Esophagus squamous epithelium (tissue), 5 donors: ENCODE measurements at regions not wholly inside any gene's neighbourhood (a gene's known extent, or its start where the extent isn't known, plus 50 kb on each side); places are given as distances from the start of the nearest gene placed in this dataset.
"Not testable (repeated sequence)": the region's sequence is repeated elsewhere in the genome, so short reads cannot be mapped to it uniquely, and the experiment has no call there.

Experiments used
- DNase-seq: peaks from one replicate; lab custom pipeline; 2025; lab: John Stamatoyannopoulos, UW
- H3K27ac ChIP-seq, 4 donors: fragments of 200-600 bp; sonication (generic); one replicate each; pipeline ENCODE4 v1.5.1; 2016 to 2019; ENCODE audit warnings: mild to moderate bottlenecking in 1 of 4
- H3K27me3 ChIP-seq, 4 donors: fragments of 200-600 bp; sonication (generic); 1 replicate in 3 of 4; 2 replicates in 1 of 4; pipeline versions ENCODE4 v1.5.1 to v1.6.0; 2017 to 2021; ENCODE audit warnings: antibody characterized with exemption in 1 of 4
- H3K36me3 ChIP-seq, 3 donors: fragments of 200-600 bp; sonication (generic); one replicate each; pipeline ENCODE4 v1.5.1; 2016 to 2019
- H3K4me1 ChIP-seq, 3 donors: fragments of 200-600 bp; sonication (generic); one replicate each; pipeline ENCODE4 v1.5.1; 2017 to 2019
- H3K4me3 ChIP-seq, 4 donors: fragments of 200-600 bp; sonication (generic); 1 replicate in 3 of 4; 2 replicates in 1 of 4; pipeline ENCODE4 v1.5.1; 2016 to 2019; ENCODE audit warnings: mild to moderate bottlenecking in 2 of 4, moderate library complexity in 1 of 4
- H3K9me3 ChIP-seq, 3 donors: fragments of 200-600 bp; sonication (generic); one replicate each; pipeline ENCODE4 v1.5.1; 2016 to 2019
- POLR2A ChIP-seq, 4 donors: fragments of 450-650 bp; IDR thresholded peaks; one replicate each; pipeline ENCODE4 v1.6.1; 2017; ENCODE audit warnings: antibody characterized with exemption in 4 of 4, mild to moderate bottlenecking in 4 of 4, moderate library complexity in 3 of 4
- WGBS, 2 donors: methylation state at CpG; one replicate each; pipeline ENCODE4 v1.1.5; 2018; 5-methylcytosine and 5-hydroxymethylcytosine counted together
- intact Hi-C: fragments of 100-400 bp; cut with DNase I; formaldehyde crosslinking; loops from one replicate; pipeline ENCODE4 v1.15.0; 2022
- TF ChIP-seq, protein P1 (sequence below), 6 experiments: fragments of 450-650 bp in 4 of 6; fragments of 200-600 bp in 2 of 6; sonication (generic) in 2 of 6; IDR thresholded peaks; one replicate each; pipeline ENCODE4 v1.5.1; 2016 to 2019; ENCODE audit warnings: antibody characterized with exemption in 6 of 6, mild to moderate bottlenecking in 4 of 6, moderate library complexity in 4 of 6
- donor health status: DM: yes; HTN: yes; CAD: no.

DNA sequence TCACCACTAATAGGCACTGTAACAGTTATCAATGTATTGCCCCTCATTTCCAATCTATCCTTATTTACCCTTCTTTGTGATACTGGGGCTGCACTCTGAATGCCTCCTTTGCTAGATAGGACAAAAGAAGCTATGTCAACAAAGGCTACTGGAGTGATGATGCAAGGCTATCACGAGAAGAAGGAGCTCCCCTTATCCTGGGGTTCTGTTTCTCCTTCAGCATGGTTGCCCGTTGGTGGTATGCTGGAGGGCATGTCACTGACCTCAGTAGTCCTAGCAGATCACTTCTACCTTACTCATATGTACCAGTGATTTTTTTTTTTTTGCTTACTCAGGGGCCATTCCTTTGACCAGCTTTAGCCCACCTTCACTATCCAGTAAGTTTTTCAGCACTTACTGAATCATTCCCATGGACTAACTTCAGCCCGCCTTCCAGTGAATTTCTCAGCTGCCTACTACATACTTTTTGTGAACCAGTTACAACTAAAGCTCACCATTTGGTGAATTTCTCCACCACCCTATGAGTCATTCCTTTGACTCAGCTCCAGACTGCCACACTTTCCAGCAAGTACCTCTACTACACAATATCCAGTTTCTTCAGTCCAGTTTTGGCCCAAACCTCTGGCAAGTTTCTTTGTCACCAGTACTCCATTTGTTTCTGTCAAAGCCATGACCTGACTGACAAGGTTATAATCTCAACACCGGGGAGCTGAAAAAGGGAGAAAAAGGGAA, 944.5 kb downstream of the KCNT2 start:
- DNase-seq = no peak
- Histone ChIP-seq H3K4me1 (peaks cover 0 to 16% (median 0%) of the 10 kb centered on the region in 3 donors), H3K9me3 (no peaks in the 10 kb centered on the region), H3K27ac (peak overlapping the region in 2 of 4 donors; percentile 27 to 35), H3K4me3 (no peak overlapping the region), H3K27me3 (no peaks in the 10 kb centered on the region), H3K36me3 (no peaks in the 10 kb centered on the region)
- intact Hi-C loops = no loop called here
- TF ChIP-seq, protein P1, sequence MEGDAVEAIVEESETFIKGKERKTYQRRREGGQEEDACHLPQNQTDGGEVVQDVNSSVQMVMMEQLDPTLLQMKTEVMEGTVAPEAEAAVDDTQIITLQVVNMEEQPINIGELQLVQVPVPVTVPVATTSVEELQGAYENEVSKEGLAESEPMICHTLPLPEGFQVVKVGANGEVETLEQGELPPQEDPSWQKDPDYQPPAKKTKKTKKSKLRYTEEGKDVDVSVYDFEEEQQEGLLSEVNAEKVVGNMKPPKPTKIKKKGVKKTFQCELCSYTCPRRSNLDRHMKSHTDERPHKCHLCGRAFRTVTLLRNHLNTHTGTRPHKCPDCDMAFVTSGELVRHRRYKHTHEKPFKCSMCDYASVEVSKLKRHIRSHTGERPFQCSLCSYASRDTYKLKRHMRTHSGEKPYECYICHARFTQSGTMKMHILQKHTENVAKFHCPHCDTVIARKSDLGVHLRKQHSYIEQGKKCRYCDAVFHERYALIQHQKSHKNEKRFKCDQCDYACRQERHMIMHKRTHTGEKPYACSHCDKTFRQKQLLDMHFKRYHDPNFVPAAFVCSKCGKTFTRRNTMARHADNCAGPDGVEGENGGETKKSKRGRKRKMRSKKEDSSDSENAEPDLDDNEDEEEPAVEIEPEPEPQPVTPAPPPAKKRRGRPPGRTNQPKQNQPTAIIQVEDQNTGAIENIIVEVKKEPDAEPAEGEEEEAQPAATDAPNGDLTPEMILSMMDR (IDR thresholded peaks at IDR 0.05) = no peak
- TF ChIP-seq POLR2A (IDR thresholded peaks at IDR 0.05) = no peak
- WGBS, 2 donors = 37 to 43% methylated on average over 4 of the region's 4 CpGs

DNA sequence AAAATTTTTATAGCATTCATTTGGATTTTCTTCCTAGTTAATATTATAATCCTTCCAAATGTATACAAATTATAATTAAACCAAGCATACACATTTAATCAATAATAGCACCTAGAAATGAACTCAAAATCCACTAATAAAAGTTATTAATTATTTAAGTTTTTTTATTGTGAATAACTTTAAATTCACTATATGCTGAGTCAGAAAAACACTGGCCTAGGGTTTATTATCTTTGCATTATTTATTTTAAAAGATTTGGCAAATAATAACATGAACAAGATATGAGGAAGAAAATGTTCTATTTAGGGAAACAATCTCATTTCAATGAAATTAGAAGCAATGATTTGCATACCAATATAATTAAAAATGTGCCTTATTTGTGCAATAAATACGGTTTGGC, 951.5 kb downstream of the KCNT2 start:
- Histone ChIP-seq H3K4me1 (no peaks in the 10 kb centered on the region), H3K9me3 (no peaks in the 10 kb centered on the region), H3K27ac (no peak overlapping the region), H3K27me3 (no peaks in the 10 kb centered on the region), H3K4me3 (no peak overlapping the region), H3K36me3 (no peaks in the 10 kb centered on the region)
- intact Hi-C loops = no loop called here
- DNase-seq = no peak
- 61 to 71% methylated on average over 1 of the region's 1 CpG for WGBS, 2 donors
- TF ChIP-seq, protein P1 (IDR thresholded peaks at IDR 0.05) = no peak
- no peak for TF ChIP-seq POLR2A (IDR thresholded peaks at IDR 0.05)

DNA sequence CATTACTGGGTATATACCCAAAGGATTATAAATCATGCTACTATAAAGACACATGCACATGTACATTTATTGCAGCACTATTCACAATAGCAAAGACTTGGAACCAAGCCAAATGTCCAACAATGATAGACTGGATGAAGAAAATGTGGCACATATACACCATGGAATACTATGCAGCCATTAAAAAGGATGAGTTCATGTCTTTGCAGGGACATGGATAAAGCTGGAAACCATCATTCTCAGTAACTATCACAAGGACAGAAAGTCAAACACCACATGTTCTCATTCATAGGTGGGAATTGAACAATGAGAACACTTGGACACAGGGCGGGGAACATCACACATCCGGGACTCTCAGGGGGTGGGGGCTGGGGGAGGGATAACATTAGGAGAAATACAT, 959.4 kb downstream of the KCNT2 start:
- H3K9me3 ChIP-seq, DNase-seq, H3K4me1 ChIP-seq, intact Hi-C loops, H3K27me3 ChIP-seq, H3K4me3 ChIP-seq, H3K36me3 ChIP-seq, H3K27ac ChIP-seq: not testable (repeated sequence)
- 84 to 89% methylated on average over 2 of the region's 2 CpGs for WGBS, 2 donors

DNA sequence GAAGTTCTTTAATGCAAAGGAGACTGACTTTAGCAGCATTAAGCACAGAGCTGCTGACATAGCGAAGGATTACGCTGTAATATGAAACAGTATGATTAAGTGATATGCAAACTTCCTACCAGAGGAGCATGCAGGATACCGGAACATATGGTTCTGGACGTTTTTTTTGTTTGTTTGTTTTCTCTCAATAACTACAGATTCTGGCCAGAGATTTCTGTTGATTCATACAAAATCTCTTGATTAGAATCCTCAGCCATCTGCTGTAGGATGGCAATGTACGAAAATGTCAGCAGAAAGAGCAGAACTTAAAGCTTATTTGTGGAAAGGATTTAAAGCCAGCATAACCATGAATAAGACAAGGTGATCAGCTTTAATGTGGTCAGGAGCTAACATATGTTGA, 970.7 kb downstream of the KCNT2 start:
- H3K27ac ChIP-seq = no peak overlapping the region
- H3K4me1 ChIP-seq = no peaks in the 10 kb centered on the region
- no peak for DNase-seq

DNA sequence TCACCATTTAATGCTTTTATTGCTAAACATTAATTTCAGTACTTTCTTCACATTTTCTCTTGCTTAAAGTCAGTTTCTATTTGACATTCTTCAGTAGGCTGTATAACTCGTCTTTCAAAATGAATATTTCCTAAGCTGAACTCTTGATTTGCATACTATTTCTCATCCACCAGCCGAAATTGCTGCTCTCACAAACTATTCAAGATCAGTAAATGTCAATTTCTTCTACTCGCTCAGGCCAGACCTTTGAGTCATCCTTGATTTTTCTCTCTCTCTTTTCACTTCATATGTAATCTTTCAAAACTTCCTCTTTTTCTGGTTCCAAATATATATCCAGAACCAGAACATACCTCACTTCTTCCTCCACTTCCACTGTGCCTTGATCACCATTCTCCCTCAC, 990.0 kb downstream of the KCNT2 start:
- Histone ChIP-seq H3K4me3 (no peak overlapping the region), H3K4me1 (no peaks in the 10 kb centered on the region), H3K27ac (no peak overlapping the region), H3K36me3 (no peaks in the 10 kb centered on the region), H3K27me3 (no peaks in the 10 kb centered on the region), H3K9me3 (peaks cover 0 to 5% (median 0%) of the 10 kb centered on the region in 3 donors)
- DNase-seq = no peak
- intact Hi-C loops = no loop called here
- WGBS, 2 donors = 55 to 68% methylated on average over 3 of the region's 3 CpGs
- no peak for TF ChIP-seq POLR2A (IDR thresholded peaks at IDR 0.05)
- TF ChIP-seq, protein P1 (IDR thresholded peaks at IDR 0.05) = no peak

More for the DNA sequence above, 970.7 kb downstream of the KCNT2 start:
- TF ChIP-seq, protein P1 (IDR thresholded peaks at IDR 0.05) = no peak
- no peak for TF ChIP-seq POLR2A (IDR thresholded peaks at IDR 0.05)
- Histone ChIP-seq H3K36me3 (no peaks in the 10 kb centered on the region), H3K9me3 (no peaks in the 10 kb centered on the region), H3K4me3 (no peak overlapping the region), H3K27me3 (no peaks in the 10 kb centered on the region)
- WGBS, 2 donors = 36 to 53% methylated on average over 5 of the region's 5 CpGs
- intact Hi-C loops = no loop called here
